ENCODE measurements at regions not wholly inside any gene's neighbourhood (a gene's known extent, or its start where the extent isn't known, plus 50 kb on each side); places are given as distances from the start of the nearest gene placed in this dataset.

- DNase-seq (ENCODE audit: low read depth): no peak
- H3K4me3 ChIP-seq (replicated peaks; ENCODE audit: low read depth, low read length): no peak overlapping the region
- no peak for TF ChIP-seq CTCF (IDR thresholded peaks at IDR 0.05; ENCODE audit: low read length, missing control alignments)
These were observed 1616.2 kb upstream of the B3GALT2 start for GRCh38 chr1:194802572-194802971.

DNA sequence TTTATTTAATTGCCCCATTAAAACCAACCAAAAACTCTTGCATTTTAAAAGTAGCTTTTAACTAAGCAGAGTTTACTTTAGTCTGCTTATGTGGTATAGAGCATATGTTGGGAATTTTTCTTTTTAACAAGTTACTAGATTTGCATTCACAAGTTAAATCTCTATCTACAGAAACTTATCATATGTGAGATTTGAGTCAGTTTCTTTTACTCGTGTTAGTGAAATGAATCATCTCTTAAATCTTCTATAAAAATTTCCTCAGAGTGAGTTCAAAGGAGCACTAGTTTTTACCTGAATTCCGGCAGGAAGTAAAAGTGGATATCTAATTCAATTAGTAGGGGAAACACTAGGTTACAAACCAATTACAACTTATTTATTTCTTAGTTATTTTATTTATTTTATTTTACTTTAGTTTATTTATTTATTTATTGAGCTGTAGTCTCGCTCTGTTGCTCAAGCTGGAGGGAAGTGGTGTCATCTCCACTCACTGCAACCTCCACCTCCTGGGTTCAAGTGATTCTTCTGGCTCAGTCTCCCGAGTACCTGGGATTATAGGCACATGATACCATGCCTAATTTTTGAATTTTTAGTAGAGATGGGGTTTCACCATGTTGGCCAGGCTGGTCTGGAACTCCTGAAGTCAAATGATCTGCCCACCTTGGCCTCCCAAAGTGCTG lies 1609.6 kb upstream of the B3GALT2 start:
- DNase-seq (ENCODE audit: low read depth): no peak
- TF ChIP-seq CTCF (IDR thresholded peaks at IDR 0.05; ENCODE audit: low read length, missing control alignments): no peak
- no peak overlapping the region for H3K4me3 ChIP-seq (replicated peaks; ENCODE audit: low read depth, low read length)

DNA sequence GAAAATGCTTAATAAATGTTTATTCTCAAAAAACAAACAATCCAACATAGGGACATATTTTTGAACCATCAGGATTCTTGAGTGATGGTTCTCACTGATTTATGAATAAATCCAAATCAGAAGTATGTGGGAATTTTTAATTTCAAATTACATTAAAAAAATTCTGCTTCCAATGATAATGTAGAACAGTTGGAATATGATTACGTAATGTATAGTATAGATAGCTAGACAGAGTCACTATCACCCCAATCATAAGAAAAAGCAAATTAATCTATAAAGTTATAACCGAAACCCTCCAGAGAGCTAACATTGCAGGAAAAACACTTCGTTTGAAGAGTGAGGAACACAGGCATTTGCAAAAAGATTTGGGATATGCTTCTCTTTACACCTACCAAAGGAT lies 1600.6 kb upstream of the B3GALT2 start:
- no peak for DNase-seq (ENCODE audit: low read depth)
- TF ChIP-seq CTCF (IDR thresholded peaks at IDR 0.05; ENCODE audit: low read length, missing control alignments): no peak
- no peak overlapping the region for H3K4me3 ChIP-seq (replicated peaks; ENCODE audit: low read depth, low read length)

DNA sequence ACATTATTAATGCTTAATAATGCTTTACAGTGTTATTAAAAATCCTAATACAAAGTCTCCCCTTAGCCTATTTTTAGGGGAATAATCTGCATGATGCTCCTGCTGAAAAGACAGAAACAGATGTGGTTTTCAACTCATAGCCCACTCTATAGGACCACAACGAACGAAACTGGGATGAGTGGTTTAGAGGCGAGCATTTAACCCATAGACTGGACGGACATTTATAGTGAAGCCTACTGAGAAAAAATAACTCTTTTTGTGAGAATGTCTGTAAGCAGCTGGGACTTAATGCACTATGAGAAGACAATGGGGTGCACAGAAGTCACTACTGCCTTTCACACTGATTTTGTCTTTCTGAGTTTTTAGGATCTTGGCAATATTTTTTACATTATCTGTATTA lies 1599.6 kb upstream of the B3GALT2 start:
- H3K4me3 ChIP-seq (replicated peaks; ENCODE audit: low read depth, low read length): no peak overlapping the region
- no peak for DNase-seq (ENCODE audit: low read depth)
- TF ChIP-seq CTCF (IDR thresholded peaks at IDR 0.05; ENCODE audit: low read length, missing control alignments): no peak

DNA sequence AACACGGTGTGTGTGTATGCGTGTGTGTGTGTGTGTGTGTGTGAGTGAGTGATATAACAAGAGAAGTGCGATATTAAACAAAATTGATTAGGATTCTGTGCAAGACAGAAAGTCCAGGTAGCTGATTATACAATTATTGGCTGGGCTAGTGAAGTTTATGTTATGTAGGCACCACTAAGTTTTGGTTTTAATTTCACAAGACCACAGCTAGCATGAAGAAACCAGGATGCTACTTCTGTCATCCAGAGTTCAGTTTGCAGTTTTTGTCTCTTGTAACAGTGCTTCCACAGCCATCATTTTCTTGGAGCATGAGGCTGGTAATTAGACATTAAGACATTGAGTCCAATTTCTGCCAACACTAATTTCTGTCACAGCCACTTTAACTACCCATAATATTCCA lies 1590.2 kb upstream of the B3GALT2 start:
- no peak for TF ChIP-seq CTCF (IDR thresholded peaks at IDR 0.05; ENCODE audit: low read length, missing control alignments)
- DNase-seq (ENCODE audit: low read depth): no peak
- no peak overlapping the region for H3K4me3 ChIP-seq (replicated peaks; ENCODE audit: low read depth, low read length)

GRCh38 chr1:194774535-194774934 lies 1588.1 kb upstream of the B3GALT2 start:
- no peak overlapping the region for H3K4me3 ChIP-seq (replicated peaks; ENCODE audit: low read depth, low read length)
- no peak for TF ChIP-seq CTCF (IDR thresholded peaks at IDR 0.05; ENCODE audit: low read length, missing control alignments)
- no peak for DNase-seq (ENCODE audit: low read depth)
